Neural cell (in vitro differentiated cells): ENCODE measurements at regions not wholly inside any gene's neighbourhood (a gene's known extent, or its start where the extent isn't known, plus 50 kb on each side); places are given as distances from the start of the nearest gene placed in this dataset.

Experiments used
- H2AFZ ChIP-seq: fragments of 200-600, 300-800 bp; sonication (generic), shearing (Covaris generic); 2 replicates; pipeline ENCODE4 v1.6.0; 2014; ENCODE audit warnings: low read depth, mild to moderate bottlenecking, antibody characterized with exemption, low read length, moderate library complexity
- H3F3A ChIP-seq: fragments of 200-600 bp; shearing (Covaris generic); 2 replicates; pipeline ENCODE4 v1.6.1; 2016; ENCODE audit warnings: mild to moderate bottlenecking, moderate library complexity, mixed read lengths, antibody characterized with exemption, low read length; ENCODE audit not compliant: insufficient read depth, poor library complexity, severe bottlenecking
- H3K27ac ChIP-seq: fragments of 200-600, 300-800 bp; sonication (generic), shearing (Covaris generic); 2 replicates; pipeline ENCODE4 v1.5.1; 2014; ENCODE audit warnings: mild to moderate bottlenecking, low read length, moderate library complexity
- H3K27me3 ChIP-seq: fragments of 300-800, 200-600 bp; sonication (generic), shearing (Covaris generic); 2 replicates; pipeline ENCODE4 v1.6.0; 2014; ENCODE audit warnings: mild to moderate bottlenecking, low read depth, low read length, moderate library complexity; ENCODE audit not compliant: insufficient read depth
- H3K36me3 ChIP-seq: fragments of 300-800, 200-600 bp; sonication (generic), shearing (Covaris generic); 2 replicates; pipeline ENCODE4 v1.5.1; 2014; ENCODE audit warnings: mild to moderate bottlenecking, antibody characterized with exemption, low read length, moderate library complexity; ENCODE audit not compliant: insufficient read depth
- H3K4me2 ChIP-seq: fragments of 300-800, 200-600 bp; sonication (generic), shearing (Covaris generic); 2 replicates; pipeline ENCODE4 v1.6.0; 2014; ENCODE audit warnings: mild to moderate bottlenecking, low read length
- H3K4me3 ChIP-seq: fragments of 300-800, 200-600 bp; sonication (generic), shearing (Covaris generic); 2 replicates; pipeline ENCODE4 v1.5.1; 2014; ENCODE audit warnings: mild to moderate bottlenecking, low read length, moderate library complexity
- H3K79me2 ChIP-seq: fragments of 200-600 bp; shearing (Covaris generic); replicated peaks from 2 replicates; pipeline ENCODE4 v1.6.0; 2014; ENCODE audit warnings: mild to moderate bottlenecking, low read length, moderate library complexity; ENCODE audit not compliant: insufficient read depth
- H3K9ac ChIP-seq: fragments of 300-800, 200-600 bp; sonication (generic), shearing (Covaris generic); 2 replicates; pipeline ENCODE4 v1.6.1; 2016; ENCODE audit warnings: mild to moderate bottlenecking, low read length, mixed read lengths
- H3K9me2 ChIP-seq: fragments of 200-600 bp; shearing (Covaris generic); 2 replicates; pipeline ENCODE4 v1.6.1; 2016; ENCODE audit warnings: mild to moderate bottlenecking, low read length, mixed read lengths; ENCODE audit not compliant: insufficient read depth
- H3K9me3 ChIP-seq: fragments of 200-600, 300-800 bp; sonication (generic), shearing (Covaris generic); 2 replicates; pipeline ENCODE4 v1.6.1; 2016; ENCODE audit warnings: mild to moderate bottlenecking, mixed run types, low read length, moderate library complexity, mixed read lengths
- H4K20me1 ChIP-seq: fragments of 200-600 bp; shearing (Covaris generic); 2 replicates; pipeline ENCODE4 v1.6.1; 2016; ENCODE audit warnings: mild to moderate bottlenecking, mixed run types; ENCODE audit not compliant: insufficient read depth
- CTCF ChIP-seq: fragments of 450-650 bp; IDR thresholded peaks from 2 replicates; pipeline ENCODE4 v1.5.1; 2014; ENCODE audit warnings: antibody characterized with exemption, mild to moderate bottlenecking, moderate library complexity; ENCODE audit not compliant: poor library complexity, severe bottlenecking
- EP300 ChIP-seq: fragments of 450-650 bp; conservative IDR thresholded peaks from 2 replicates; pipeline ENCODE4 v1.6.1; 2014; ENCODE audit warnings: antibody characterized with exemption, mild to moderate bottlenecking, moderate library complexity; ENCODE audit not compliant: poor library complexity, severe bottlenecking
- EZH2 ChIP-seq: fragments of 200-600, 300-800 bp; shearing (Covaris generic), sonication (generic); IDR thresholded peaks from 2 replicates; pipeline ENCODE4 v1.6.1; 2014; ENCODE audit warnings: antibody characterized with exemption, low read length, borderline replicate concordance, mild to moderate bottlenecking; ENCODE audit not compliant: insufficient read depth, poor library complexity, severe bottlenecking
- MXI1 ChIP-seq: fragments of 450-650 bp; conservative IDR thresholded peaks from 2 replicates; pipeline ENCODE4 v1.6.1; 2014; ENCODE audit warnings: antibody characterized with exemption, mild to moderate bottlenecking; ENCODE audit not compliant: poor library complexity, severe bottlenecking
- POLR2AphosphoS5 ChIP-seq: IDR thresholded peaks from 2 replicates; pipeline ENCODE4 v1.6.1; 2012
- RAD21 ChIP-seq: fragments of 450-650 bp; conservative IDR thresholded peaks from 2 replicates; pipeline ENCODE4 v1.6.1; 2014; ENCODE audit warnings: antibody characterized with exemption, mild to moderate bottlenecking, moderate library complexity
- REST ChIP-seq: IDR thresholded peaks from 2 replicates; pipeline ENCODE4 v1.6.1; 2012; ENCODE audit warnings: borderline replicate concordance
- SMC3 ChIP-seq: fragments of 450-650 bp; conservative IDR thresholded peaks from 2 replicates; pipeline ENCODE4 v1.6.1; 2014; ENCODE audit warnings: antibody characterized with exemption, mild to moderate bottlenecking, moderate library complexity; ENCODE audit not compliant: poor library complexity
- TAF1 ChIP-seq: IDR thresholded peaks from 2 replicates; pipeline ENCODE4 v1.6.1; 2012; ENCODE audit warnings: low read depth

DNA sequence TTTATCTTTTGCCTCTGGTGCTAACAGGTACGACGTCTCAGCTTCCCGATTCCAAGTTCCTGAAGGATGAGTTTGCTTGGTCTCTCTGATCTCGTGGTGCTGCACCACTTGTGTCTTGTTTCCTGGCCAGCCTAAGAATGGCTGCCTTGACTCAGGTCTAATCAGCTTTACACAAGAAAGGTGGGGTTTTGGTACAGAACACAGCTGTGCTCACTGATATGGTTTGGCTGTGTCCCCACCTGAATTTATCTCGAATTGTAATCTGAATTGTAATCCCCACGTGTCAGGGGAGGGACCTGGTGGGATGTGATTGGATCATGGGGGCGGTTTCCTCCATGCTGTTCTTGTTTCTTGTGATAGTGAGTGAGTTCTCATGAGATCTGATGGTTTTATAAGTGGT lies 305.3 kb upstream of the NOCT start:
- H3K36me3 ChIP-seq = no peaks in the 10 kb centered on the region
- no peak overlapping the region for H3K27ac ChIP-seq
- H3K9me3 ChIP-seq = no peaks in the 10 kb centered on the region
- H3K9ac ChIP-seq = no peak overlapping the region
- TF ChIP-seq EZH2 = no peak
- TF ChIP-seq RAD21 = no peak
- no peak for TF ChIP-seq REST
- TF ChIP-seq MXI1 = no peak
- no peak for TF ChIP-seq TAF1
- TF ChIP-seq POLR2AphosphoS5 = no peak
- no peak for TF ChIP-seq EP300
- TF ChIP-seq CTCF = no peak
- TF ChIP-seq SMC3 = no peak
- H3K9me2 ChIP-seq = no peaks in the 10 kb centered on the region
- H3F3A ChIP-seq = no peaks in the 10 kb centered on the region
- H3K4me3 ChIP-seq = no peak overlapping the region
- no peak overlapping the region for H3K4me2 ChIP-seq
- no peak overlapping the region for H2AFZ ChIP-seq
- H3K79me2 ChIP-seq = no peaks in the 10 kb centered on the region
- H4K20me1 ChIP-seq = no peaks in the 10 kb centered on the region
- no peaks in the 10 kb centered on the region for H3K27me3 ChIP-seq

DNA sequence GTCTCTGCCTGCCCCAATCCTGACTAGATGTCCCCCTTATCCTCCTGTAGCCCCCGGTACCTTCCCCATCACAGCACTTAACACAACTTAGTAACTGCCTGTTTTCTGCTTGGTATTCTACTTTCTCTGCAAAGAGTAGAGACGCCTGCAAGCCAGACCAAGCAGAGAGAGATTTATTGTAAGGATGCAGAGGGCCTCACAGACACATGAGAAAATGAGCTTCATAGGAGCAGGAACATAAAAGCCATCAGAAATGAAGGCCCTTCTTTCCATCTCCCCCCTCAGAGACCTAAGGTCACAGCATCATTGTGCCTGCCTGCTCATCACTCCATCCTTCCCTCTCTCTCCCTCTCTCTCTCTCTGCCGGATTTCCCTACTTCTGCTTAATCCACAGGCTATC lies 305.7 kb upstream of the NOCT start:
- H3K27me3 ChIP-seq = no peaks in the 10 kb centered on the region
- no peaks in the 10 kb centered on the region for H3F3A ChIP-seq
- H3K4me3 ChIP-seq = no peak overlapping the region
- no peaks in the 10 kb centered on the region for H3K9me2 ChIP-seq
- H2AFZ ChIP-seq = no peak overlapping the region
- H3K79me2 ChIP-seq = no peaks in the 10 kb centered on the region
- H3K27ac ChIP-seq = no peak overlapping the region
- TF ChIP-seq POLR2AphosphoS5 (no peak), EZH2 (no peak)
- H3K36me3 ChIP-seq = no peaks in the 10 kb centered on the region
- H4K20me1 ChIP-seq = no peaks in the 10 kb centered on the region
- H3K9me3 ChIP-seq = no peaks in the 10 kb centered on the region
- no peak overlapping the region for H3K4me2 ChIP-seq
- no peak overlapping the region for H3K9ac ChIP-seq
